ENCODE measurements at regions not wholly inside any gene's neighbourhood (a gene's known extent, or its start where the extent isn't known, plus 50 kb on each side); places are given as distances from the start of the nearest gene placed in this dataset.

GRCh38 chr20:10873026-10873425 is 199.2 kb upstream of the JAG1 start:
- TF ChIP-seq DNMT1 (CRISPR knock-in tag; IDR thresholded peaks at IDR 0.05) = no peak
- no peak for TF ChIP-seq BRF2 (CRISPR knock-in tag; IDR thresholded peaks at IDR 0.05)
- no peak for TF ChIP-seq UBTF (CRISPR knock-in tag; IDR thresholded peaks at IDR 0.05)
- no peak for TF ChIP-seq EZH2 (conservative IDR thresholded peaks at IDR 0.05; ENCODE audit: low read depth, low read length)
- no peak for TF ChIP-seq ZNF292 (CRISPR knock-in tag; IDR thresholded peaks at IDR 0.05; ENCODE audit: borderline replicate concordance, low read depth)
- no peak for TF ChIP-seq CTCF (CRISPR knock-in tag; IDR thresholded peaks at IDR 0.05)
- TF ChIP-seq CREM (IDR thresholded peaks at IDR 0.05) = no peak
- TF ChIP-seq CREM (CRISPR knock-in tag; IDR thresholded peaks at IDR 0.05) = no peak
